A673 (cell line): ENCODE measurements at regions not wholly inside any gene's neighbourhood (a gene's known extent, or its start where the extent isn't known, plus 50 kb on each side); places are given as distances from the start of the nearest gene placed in this dataset.

Experiments used
- BruUV-seq: library from RNA; stranded (reverse); fragments of 400-500 nt; replicated peaks from 2 replicates; lab custom pipeline; 2021; lab: Mats Ljungman, UMichigan
- CTCF ChIA-PET: fragments of 300-600 bp; sonication (Branson Sonifier 250); formaldehyde crosslinking; loops from one replicate; lab custom pipeline; 2022; ENCODE audit warnings: antibody characterized with exemption; lab: Charles Lee
- POLR2A ChIA-PET: fragments of 300-600 bp; sonication (Branson Sonifier 250); formaldehyde crosslinking; loops from one replicate; lab custom pipeline; 2022; ENCODE audit warnings: antibody characterized with exemption; ENCODE audit not compliant: low non-redundant PET; lab: Charles Lee
- DNase-seq: peaks from one replicate; pipeline ENCODE4 v3.0.0-alpha.2; 2015; ENCODE audit warnings: low spot score
- H3K27ac ChIP-seq: fragments of 200-600 bp; sonication (generic); 2 replicates; pipeline ENCODE4 v1.5.1; 2016; ENCODE audit warnings: mixed run types, low read depth, mild to moderate bottlenecking, mixed read lengths, antibody characterized with exemption, low read length; ENCODE audit not compliant: poor library complexity, severe bottlenecking
- H3K27me3 ChIP-seq: fragments of 200-600 bp; sonication (generic); replicated peaks from 2 replicates; pipeline ENCODE4 v1.6.1; 2017; ENCODE audit warnings: mixed run types, low read depth, mild to moderate bottlenecking, mixed read lengths, antibody characterized with exemption, low read length; ENCODE audit not compliant: insufficient read depth, poor library complexity
- H3K36me3 ChIP-seq: fragments of 200-600 bp; sonication (generic); 2 replicates; pipeline ENCODE4 v1.6.1; 2016; ENCODE audit warnings: mixed run types, mild to moderate bottlenecking, mixed read lengths, antibody characterized with exemption, low read length; ENCODE audit not compliant: insufficient read depth, poor library complexity, severe bottlenecking
- H3K4me1 ChIP-seq: fragments of 200-600 bp; sonication (generic); 2 replicates; pipeline ENCODE4 v1.6.1; 2017; ENCODE audit warnings: mixed run types, mild to moderate bottlenecking, mixed read lengths, antibody characterized with exemption, low read length; ENCODE audit not compliant: insufficient read depth, poor library complexity, severe bottlenecking
- H3K4me3 ChIP-seq: fragments of 200-600 bp; sonication (generic); 2 replicates; pipeline ENCODE4 v1.5.1; 2016; ENCODE audit warnings: low read depth, mixed run types, mild to moderate bottlenecking, mixed read lengths, low read length; ENCODE audit not compliant: poor library complexity, severe bottlenecking
- H3K9me3 ChIP-seq: fragments of 200-600 bp; sonication (generic); 2 replicates; pipeline ENCODE4 v1.6.1; 2016; ENCODE audit warnings: mixed run types, low read depth, mild to moderate bottlenecking, mixed read lengths, antibody characterized with exemption, low read length; ENCODE audit not compliant: poor library complexity, severe bottlenecking
- EZH2 ChIP-seq: fragments of 200-600 bp; sonication (generic); IDR thresholded peaks from 2 replicates; pipeline ENCODE4 v1.6.1; 2017; ENCODE audit warnings: borderline replicate concordance, low read depth, mild to moderate bottlenecking, mixed read lengths, antibody characterized with exemption, low read length; ENCODE audit not compliant: poor library complexity, severe bottlenecking
- intact Hi-C: fragments of 100-400 bp; cut with micrococcal nuclease; formaldehyde crosslinking; loops from one replicate; pipeline ENCODE4 v1.10.0; 2022; ENCODE audit not compliant: unreplicated experiment
- TF ChIP-seq, protein P1 (sequence below): fragments of 300-800, 200-600 bp; sonication (generic); conservative IDR thresholded peaks from 2 replicates; pipeline ENCODE4 v1.5.1; 2017; ENCODE audit warnings: low read depth, mild to moderate bottlenecking, antibody characterized with exemption, low read length, moderate library complexity, mixed read lengths

DNA sequence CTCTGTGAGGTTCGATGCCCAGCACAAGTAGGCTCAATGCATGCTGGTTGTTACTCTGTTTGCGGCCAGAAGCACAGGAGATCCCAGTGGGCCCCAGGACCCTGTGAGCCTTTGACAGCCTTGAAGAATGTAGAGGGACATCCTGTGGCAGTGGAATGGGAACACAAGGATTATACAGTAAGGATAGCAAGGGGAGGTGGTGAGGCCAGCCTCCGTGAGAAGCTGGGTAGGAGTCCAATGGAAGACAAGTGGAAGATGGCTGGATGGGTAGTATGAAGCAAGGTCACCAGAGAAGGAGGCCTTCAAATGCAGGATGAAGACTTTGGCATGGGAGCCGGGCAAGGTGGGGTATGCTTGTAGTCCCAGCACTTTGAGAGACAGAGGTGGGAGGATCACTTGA is 622.9 kb upstream of the CDH4 start:
- CTCF ChIA-PET = no interaction called here
- DNase-seq = no peak
- Histone ChIP-seq H3K27me3 (no peaks in the 10 kb centered on the region), H3K4me1 (no peaks in the 10 kb centered on the region), H3K9me3 (no peaks in the 10 kb centered on the region), H3K36me3 (no peaks in the 10 kb centered on the region), H3K27ac (no peak overlapping the region), H3K4me3 (no peak overlapping the region)
- TF ChIP-seq, protein P1, sequence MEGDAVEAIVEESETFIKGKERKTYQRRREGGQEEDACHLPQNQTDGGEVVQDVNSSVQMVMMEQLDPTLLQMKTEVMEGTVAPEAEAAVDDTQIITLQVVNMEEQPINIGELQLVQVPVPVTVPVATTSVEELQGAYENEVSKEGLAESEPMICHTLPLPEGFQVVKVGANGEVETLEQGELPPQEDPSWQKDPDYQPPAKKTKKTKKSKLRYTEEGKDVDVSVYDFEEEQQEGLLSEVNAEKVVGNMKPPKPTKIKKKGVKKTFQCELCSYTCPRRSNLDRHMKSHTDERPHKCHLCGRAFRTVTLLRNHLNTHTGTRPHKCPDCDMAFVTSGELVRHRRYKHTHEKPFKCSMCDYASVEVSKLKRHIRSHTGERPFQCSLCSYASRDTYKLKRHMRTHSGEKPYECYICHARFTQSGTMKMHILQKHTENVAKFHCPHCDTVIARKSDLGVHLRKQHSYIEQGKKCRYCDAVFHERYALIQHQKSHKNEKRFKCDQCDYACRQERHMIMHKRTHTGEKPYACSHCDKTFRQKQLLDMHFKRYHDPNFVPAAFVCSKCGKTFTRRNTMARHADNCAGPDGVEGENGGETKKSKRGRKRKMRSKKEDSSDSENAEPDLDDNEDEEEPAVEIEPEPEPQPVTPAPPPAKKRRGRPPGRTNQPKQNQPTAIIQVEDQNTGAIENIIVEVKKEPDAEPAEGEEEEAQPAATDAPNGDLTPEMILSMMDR = no peak
- TF ChIP-seq EZH2 = no peak
- no TSS peak for BruUV-seq
- intact Hi-C loops = no loop called here
- POLR2A ChIA-PET = no interaction called here

DNA sequence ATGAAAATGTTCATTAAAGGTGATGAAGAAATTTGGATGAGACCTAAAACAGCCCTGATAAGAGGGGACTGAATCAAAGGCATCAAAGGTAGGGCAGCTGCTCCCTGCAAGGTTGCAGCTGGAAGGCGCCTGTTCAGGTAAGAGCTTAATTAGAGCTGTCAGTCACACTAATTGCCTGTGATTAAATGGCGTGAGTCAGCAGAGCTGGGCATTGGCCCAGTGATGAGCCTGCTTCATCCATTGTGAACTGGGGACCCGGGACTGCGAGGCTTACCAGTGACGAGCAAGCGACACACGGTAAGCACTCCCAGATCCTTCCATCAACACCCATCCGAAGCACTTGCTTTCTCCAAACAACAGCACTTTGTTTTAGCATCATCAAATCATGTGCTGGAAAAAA is 621.5 kb upstream of the CDH4 start:
- intact Hi-C loops = no loop called here
- Histone ChIP-seq H3K27me3 (no peaks in the 10 kb centered on the region), H3K27ac (no peak overlapping the region), H3K9me3 (no peaks in the 10 kb centered on the region), H3K36me3 (no peaks in the 10 kb centered on the region), H3K4me3 (no peak overlapping the region), H3K4me1 (no peaks in the 10 kb centered on the region)
- DNase-seq = no peak
- POLR2A ChIA-PET = no interaction called here
- no TSS peak for BruUV-seq
- TF ChIP-seq, protein P1 = no peak
- TF ChIP-seq EZH2 = no peak
- CTCF ChIA-PET = no interaction called here

DNA sequence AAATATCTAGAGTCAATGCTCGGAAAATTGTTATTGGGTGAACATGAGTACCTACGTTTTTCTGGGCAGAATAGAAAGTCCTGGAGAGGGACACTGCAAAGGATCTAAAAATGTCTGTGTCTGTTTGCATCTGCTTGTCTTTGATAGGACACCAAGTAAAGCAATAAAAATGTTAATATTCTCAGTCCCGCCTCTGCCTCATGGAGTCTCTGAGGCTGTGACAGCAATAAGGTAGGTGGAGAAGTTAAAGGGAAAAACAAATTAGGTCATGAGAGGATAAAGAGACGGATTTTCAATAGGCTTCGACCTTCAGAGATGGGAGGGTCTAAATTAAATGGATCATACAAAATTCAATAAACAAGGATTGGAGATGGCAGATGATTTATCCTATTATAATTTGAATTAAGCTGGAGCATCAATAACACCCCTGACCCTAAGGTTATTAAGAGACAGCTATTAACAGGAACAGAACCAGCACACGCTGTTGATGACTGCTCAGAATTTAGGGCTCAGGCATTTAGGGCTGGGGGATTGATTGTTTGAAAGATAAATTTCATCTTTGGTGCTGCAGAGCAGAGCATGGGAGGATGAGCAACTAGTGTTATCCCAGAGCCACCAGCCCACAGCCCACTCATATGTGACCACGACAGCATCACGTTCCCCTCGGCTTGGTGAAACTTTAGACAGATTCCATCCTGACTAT is 620.3 kb upstream of the CDH4 start:
- no peak for DNase-seq
- intact Hi-C loops = no loop called here
- H3K36me3 ChIP-seq = no peaks in the 10 kb centered on the region
- H3K27me3 ChIP-seq = no peaks in the 10 kb centered on the region
- no peak overlapping the region for H3K4me3 ChIP-seq
- ChIA-PET POLR2A (no interaction called here), CTCF (no interaction called here)
- no peak overlapping the region for H3K27ac ChIP-seq
- H3K9me3 ChIP-seq = no peaks in the 10 kb centered on the region
- BruUV-seq = no TSS peak
- no peak for TF ChIP-seq EZH2
- TF ChIP-seq, protein P1 = no peak
- no peaks in the 10 kb centered on the region for H3K4me1 ChIP-seq
